ENCODE measurements at regions not wholly inside any gene's neighbourhood (a gene's known extent, or its start where the extent isn't known, plus 50 kb on each side); places are given as distances from the start of the nearest gene placed in this dataset.
"Not testable (repeated sequence)": the region's sequence is repeated elsewhere in the genome, so short reads cannot be mapped to it uniquely, and the experiment has no call there.

GRCh38 chrX:142860944-142861343 is 164.8 kb upstream of the SPANXN4 start:
- Histone ChIP-seq H3K4me1 (no peaks in the 10 kb centered on the region), H3K36me3 (no peaks in the 10 kb centered on the region), H3K27me3 (no peaks in the 10 kb centered on the region), H3K4me3 (no peak overlapping the region), H3K9me3 (no peaks in the 10 kb centered on the region), H3K27ac (no peak overlapping the region)
- no peak for TF ChIP-seq CTCF (IDR thresholded peaks at IDR 0.05)
- ATAC-seq, result no peak
- intact Hi-C loops (cut with DNase I), result no loop called here
- DNase-seq, result no peak

- H3K4me3 ChIP-seq, result no peak overlapping the region
- no peaks in the 10 kb centered on the region for H3K36me3 ChIP-seq
- no peak for DNase-seq
- no peak for ATAC-seq
- H3K27ac ChIP-seq, result no peak overlapping the region
- H3K4me1 ChIP-seq, result no peaks in the 10 kb centered on the region
- H3K27me3 ChIP-seq, result no peaks in the 10 kb centered on the region
- intact Hi-C loops (cut with DNase I), result no loop called here
- no peak for TF ChIP-seq CTCF (IDR thresholded peaks at IDR 0.05)
- no peaks in the 10 kb centered on the region for H3K9me3 ChIP-seq
These were observed 164.2 kb upstream of the SPANXN4 start for GRCh38 chrX:142861557-142861956.

- intact Hi-C loops (cut with DNase I); ATAC-seq; H3K36me3 ChIP-seq; DNase-seq; H3K27me3 ChIP-seq; H3K4me1 ChIP-seq; H3K9me3 ChIP-seq; H3K27ac ChIP-seq; H3K4me3 ChIP-seq: not testable (repeated sequence)
These were observed 159.5 kb upstream of the SPANXN4 start for GRCh38 chrX:142866247-142866646.

GRCh38 chrX:142873214-142873613 is 152.5 kb upstream of the SPANXN4 start:
- Histone ChIP-seq H3K36me3 (no peaks in the 10 kb centered on the region), H3K27ac (no peak overlapping the region), H3K4me1 (no peaks in the 10 kb centered on the region), H3K4me3 (no peak overlapping the region), H3K9me3 (peaks cover 0 to 8% of the 10 kb centered on the region in 2 donors), H3K27me3 (no peaks in the 10 kb centered on the region)
- no peak for ATAC-seq
- TF ChIP-seq CTCF (IDR thresholded peaks at IDR 0.05), result no peak
- intact Hi-C loops (cut with DNase I), result no loop called here
- DNase-seq, result no peak

- Histone ChIP-seq H3K4me1 (no peaks in the 10 kb centered on the region), H3K9me3 (no peaks in the 10 kb centered on the region), H3K36me3 (no peaks in the 10 kb centered on the region), H3K4me3 (no peak overlapping the region), H3K27ac (no peak overlapping the region), H3K27me3 (no peaks in the 10 kb centered on the region)
- DNase-seq (no peak), ATAC-seq (no peak)
- intact Hi-C loops (cut with DNase I), result no loop called here
- no peak for TF ChIP-seq CTCF (IDR thresholded peaks at IDR 0.05)
These were observed 140.8 kb upstream of the SPANXN4 start for GRCh38 chrX:142884881-142885280.

GRCh38 chrX:142891046-142891445 is 134.7 kb upstream of the SPANXN4 start:
- no peak for DNase-seq
- H3K4me3 ChIP-seq, result no peak overlapping the region
- no peaks in the 10 kb centered on the region for H3K4me1 ChIP-seq
- no peak for ATAC-seq
- intact Hi-C loops (cut with DNase I), result no loop called here
- H3K27me3 ChIP-seq, result no peaks in the 10 kb centered on the region
- no peak for TF ChIP-seq CTCF (IDR thresholded peaks at IDR 0.05)
- no peaks in the 10 kb centered on the region for H3K36me3 ChIP-seq
- no peaks in the 10 kb centered on the region for H3K9me3 ChIP-seq
- no peak overlapping the region for H3K27ac ChIP-seq
